ENCODE measurements at regions not wholly inside any gene's neighbourhood (a gene's known extent, or its start where the extent isn't known, plus 50 kb on each side); places are given as distances from the start of the nearest gene placed in this dataset.

DNA sequence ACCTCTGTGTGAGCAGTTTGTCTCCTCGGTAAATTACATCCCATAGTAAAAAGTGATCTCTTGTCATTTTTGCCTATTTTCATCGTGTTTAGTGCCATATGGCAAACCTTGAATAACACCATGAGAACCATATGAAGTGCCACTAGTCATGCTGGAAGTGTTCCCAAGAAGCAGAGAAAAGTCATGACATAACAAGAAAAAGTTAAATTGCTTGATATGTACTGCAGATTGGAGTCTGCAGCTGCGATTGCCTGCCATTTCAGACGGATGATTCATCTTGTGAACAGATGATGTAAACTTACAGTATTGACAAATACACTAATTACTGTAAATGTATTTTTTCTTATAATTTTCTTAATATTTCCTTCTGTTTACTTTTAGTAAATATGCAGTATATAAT lies 846.7 kb downstream of the BCL11A start:
- no peak for DNase-seq

DNA sequence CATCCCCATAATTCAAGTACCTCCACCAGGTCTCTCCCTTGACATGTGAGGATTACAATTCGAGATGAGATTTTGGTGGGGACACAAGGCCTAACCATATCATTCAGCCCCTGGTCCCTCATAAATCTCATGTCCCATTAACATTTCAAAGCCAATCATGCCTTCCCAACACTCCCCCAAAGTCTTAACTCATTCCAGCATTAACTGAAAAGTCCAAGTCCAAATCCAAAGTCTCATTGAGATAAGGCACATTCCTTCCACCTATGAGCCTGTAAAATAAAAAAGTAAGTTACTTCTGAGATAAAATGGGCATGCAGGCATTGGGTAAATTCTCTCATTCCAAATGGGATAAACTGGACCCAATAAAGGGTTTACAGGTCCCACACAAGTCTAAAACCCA lies 849.7 kb downstream of the BCL11A start:
- no peak for DNase-seq

DNA sequence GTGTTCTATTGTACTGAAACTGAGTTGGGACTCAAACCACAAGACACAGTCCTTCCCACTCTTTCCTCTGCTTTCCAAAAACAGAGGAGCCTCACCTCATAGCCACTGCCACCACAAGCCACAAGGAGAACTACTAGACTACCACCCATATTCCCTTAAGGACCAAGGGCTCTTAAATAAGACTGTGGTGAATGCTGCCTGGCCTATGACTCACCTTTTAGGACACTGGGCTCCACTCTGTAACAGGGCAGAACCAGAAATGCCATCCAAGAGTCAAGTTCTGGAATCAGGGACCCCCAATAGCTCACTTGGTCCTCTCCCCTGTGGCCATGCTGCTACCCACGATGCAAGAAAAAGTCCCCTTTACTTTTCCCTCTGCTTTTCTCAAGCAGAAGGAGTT lies 851.4 kb downstream of the BCL11A start:
- no peak for DNase-seq

DNA sequence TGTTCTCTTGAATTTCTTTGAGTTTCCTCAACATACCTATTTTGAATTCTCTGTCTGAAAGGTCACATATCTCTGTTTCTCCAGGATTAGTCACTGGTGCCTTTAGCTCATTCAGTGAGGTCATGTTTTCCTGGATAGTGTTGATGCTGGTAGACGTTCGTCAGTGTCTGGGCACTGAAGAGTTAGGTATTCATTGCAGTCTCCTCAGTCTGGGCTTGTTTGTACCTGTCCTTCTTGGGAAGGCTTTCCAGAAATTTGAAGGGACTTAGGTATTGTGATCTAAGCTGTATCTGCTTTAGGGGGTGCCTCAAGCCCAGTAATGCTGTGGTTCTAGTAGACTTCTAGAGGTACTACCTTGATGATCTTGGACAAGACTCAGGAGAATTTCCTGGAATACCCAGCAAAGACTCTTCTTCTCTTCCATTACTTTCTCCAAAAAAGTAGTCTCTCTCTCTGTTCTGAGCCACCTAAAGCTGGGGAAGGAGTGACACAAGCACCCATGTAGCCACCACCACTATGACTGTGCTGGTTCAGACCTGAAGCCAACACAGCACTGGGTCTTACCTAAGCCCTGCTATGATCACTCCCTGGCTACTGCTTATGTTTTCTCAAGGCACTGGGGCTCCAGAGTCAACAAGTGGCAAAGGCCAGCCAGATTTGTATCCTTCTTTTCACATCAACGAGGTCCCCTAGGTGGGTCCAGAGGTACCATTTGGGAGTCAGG lies 852.0 kb downstream of the BCL11A start:
- no peak for DNase-seq

DNA sequence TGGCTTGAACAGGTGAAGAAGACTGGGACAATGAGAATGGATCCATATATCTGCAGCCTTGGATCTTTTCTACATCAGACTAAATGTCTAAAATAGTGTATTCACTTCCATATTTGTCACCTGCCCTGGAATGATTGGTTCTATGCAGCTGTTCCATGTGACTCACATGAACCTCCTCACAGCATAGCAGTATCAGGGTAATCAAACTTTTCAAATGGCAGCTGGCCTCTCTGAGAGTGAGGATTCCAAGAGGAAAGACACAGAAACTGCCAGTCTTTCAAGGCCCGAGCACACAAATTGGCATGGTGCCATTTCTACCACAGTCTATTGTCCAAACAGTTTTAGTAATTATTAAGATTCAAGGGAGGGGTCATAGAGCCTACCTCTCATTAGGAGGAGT lies 859.3 kb downstream of the BCL11A start:
- DNase-seq = no peak

DNA sequence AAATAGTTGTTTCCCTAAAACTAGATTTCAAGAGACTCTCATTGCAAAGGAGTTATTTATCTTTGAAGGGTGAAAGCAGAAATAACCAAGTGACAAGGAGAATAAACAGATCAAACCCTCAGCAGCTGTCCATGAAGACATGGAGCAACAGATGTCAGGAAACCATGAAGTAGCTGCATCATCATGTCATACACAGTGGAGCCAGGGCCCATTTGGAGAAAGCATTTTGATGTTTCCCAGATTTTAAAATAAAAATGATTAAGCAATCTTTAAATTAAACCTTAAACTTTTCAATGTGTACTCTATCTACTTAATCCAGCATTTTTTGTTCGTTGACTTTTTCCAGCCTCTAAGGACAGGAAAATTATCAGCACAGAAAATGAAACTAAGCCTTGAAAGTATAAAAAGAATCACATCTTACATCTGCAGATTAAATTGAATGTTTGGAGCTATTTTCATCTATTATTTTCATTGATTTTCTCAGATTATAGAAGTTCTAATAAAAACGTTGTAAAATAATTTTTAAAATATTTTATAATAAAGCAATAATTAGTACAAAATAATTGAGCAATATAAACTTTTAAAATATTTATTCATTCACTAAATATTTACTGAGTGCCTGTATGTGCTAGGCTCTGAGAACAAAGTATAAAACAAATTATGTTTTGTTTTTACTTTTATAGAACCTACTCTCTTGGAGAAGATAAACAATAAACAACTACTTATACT lies 860.1 kb downstream of the BCL11A start:
- DNase-seq = no peak

DNA sequence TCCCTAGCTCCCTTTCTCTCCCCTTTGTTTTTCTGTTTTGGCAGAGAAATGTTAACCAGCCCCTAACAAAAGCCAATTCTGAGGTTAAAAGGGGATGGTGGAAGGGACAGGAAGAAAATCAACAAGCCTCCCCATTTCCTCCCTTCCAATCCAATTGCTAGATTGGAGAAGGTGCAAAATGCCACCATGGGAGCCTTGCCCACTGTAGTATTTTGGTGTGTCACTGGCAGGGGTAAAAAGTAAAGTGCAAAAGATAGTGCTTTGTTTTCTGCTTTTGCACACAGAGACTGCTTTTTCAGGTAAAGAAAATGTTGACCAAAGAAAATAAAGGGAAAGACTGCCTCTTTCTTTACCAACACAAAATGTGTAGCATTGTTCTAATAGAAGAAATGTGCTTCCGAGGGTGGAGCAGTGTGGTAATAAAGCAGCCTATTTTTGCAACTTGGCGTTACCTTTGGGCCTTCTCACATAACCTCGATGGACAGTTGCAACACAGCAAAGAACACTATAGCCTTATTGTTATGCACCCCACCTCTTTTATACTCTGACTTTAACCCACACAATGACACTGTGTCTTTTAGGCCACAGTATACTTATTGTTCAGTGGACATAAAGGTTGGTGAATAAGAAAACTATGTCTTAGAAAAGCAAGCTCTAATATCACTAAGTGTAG lies 861.8 kb downstream of the BCL11A start:
- no peak for DNase-seq

DNA sequence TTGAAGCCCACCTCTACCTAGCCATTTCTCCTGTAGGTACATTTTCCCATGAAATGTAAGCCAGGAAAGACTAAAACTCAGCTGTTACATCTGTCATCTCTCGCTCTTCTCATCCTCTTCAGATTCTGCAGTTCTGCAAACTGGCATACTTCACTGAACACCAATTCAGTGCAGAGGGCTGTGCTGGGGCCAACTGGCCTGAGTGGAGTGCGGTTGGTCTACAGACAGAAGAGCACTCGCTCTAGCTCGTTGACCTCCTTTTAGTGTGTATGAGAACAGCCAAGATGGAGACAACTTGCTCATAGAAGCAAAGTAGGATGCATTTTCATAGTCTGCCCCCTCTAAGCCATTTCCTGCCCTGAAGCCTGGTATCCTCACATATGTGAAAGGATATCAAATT lies 862.6 kb downstream of the BCL11A start:
- DNase-seq = no peak

DNA sequence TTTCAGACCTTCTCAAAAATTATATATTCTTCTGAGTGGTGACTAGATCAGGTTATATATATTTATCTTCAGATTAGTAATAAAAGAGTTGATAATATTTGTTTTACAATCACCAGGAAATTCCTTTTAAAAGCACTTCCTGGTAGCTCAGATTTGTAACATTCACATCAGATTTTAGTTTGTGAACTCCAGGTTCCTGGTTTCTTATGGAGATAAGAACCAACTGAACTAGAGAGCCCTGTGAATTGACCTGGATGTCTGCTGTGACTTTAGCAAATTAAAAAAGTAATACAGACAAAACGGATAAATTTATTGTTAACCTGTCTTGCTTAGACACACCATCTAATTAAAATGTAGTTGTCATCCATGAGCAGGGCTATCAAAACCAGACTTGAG lies 868.7 kb downstream of the BCL11A start:
- no peak for DNase-seq

DNA sequence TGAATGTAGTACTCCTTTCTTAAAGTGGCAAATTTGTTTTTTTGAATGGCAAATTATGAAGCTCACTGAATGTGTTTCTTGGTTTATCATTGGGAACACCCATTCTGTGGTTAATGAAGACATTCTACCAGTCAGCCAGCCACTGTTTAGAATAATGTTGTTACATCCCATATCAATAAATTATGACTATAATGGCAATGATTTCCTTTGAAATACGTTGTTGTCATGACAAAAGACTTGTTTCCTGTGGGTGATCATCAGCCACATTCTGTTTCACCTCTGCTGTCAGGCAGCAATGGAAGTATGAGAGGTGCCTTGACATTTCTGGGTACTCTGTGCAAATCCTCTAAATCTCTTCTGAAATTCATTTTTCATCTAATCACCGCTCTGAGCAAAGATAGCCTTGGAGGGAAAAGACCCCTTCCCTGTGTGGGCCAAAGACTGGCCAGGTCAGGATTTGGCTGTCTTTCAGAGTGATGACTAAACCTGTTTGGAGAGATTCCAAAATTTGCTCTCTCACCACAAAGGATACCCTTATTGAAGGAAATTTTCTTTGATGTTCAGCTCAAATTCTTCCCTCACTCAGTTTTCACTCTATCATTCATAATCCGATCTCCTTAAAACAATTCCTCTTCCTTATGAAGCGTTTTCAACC lies 869.2 kb downstream of the BCL11A start:
- no peak for DNase-seq

DNA sequence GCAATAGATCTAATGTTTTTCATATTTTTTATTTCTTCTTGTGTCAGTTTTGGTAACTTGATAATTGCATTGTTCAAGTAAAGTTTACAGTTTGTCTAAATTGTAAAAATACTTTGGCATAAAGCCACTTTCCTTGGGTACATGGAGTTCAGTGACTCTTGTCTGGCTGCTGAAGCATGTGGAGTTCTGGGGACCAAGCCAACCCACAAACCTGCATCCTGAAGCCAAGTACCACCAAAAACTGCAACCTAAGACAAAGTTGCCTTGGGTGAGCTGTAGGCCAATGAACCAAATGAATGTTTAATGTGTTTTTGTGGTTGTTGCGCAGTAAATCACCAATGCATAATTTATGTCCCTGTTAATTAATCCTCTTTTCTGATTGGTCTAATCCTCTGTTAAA lies 872.6 kb downstream of the BCL11A start:
- DNase-seq = no peak

DNA sequence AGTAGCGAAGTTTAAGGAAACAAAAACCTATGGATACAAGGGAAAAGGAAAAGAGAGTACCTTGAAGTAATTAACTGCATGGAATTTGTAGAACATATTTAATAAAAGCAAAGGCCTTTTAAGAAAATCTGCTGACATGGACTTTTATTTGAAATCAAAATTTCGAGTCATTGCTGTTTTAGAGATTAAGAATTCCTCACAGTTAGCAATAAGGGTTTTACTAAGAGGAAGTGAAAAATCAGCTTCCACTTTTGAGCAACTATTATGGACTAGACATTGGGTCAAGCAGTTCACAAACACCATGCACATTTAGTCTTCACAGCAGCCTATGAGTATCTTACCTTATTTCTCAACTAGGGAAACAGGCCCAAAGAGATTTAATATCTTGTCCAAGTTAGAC lies 876.3 kb downstream of the BCL11A start:
- no peak for DNase-seq

DNA sequence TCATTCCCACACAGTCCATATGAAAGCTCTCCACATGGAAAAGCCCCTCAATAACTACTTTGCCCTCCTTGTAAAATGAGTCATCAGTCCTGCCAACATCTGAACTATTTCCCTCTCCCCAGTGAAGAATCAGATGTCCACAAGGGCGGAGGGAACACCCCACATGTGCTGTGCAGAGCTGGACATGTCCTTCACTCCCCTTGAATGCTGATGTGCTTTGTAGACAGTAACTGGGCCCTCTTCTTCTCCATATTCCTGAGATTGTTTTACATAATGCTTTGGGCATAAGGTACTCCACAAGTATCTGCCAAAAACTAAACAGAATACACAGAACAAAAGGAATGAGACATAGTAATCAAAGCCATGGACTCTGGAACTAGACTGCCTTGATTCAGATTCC lies 879.4 kb downstream of the BCL11A start:
- no peak for DNase-seq

DNA sequence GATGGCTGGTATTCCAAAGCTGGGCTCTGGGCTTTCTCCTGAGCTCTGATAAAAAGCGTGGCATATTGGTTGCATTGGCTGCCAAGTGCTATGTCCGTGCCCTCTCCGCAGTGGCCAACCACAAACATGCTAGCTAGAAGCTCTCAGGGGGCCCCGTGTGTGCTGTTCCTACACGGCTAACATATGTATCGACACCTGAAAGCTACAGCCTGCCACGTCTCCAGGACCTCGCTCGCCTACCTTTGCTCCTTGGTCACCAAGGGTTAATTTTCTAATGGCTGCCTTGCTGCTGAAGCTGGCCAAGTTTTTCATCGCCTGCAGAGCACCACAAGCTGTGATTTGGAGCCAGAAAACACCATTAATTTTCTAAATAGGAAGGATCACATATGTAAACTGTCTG lies 888.4 kb downstream of the BCL11A start:
- no peak for DNase-seq

DNA sequence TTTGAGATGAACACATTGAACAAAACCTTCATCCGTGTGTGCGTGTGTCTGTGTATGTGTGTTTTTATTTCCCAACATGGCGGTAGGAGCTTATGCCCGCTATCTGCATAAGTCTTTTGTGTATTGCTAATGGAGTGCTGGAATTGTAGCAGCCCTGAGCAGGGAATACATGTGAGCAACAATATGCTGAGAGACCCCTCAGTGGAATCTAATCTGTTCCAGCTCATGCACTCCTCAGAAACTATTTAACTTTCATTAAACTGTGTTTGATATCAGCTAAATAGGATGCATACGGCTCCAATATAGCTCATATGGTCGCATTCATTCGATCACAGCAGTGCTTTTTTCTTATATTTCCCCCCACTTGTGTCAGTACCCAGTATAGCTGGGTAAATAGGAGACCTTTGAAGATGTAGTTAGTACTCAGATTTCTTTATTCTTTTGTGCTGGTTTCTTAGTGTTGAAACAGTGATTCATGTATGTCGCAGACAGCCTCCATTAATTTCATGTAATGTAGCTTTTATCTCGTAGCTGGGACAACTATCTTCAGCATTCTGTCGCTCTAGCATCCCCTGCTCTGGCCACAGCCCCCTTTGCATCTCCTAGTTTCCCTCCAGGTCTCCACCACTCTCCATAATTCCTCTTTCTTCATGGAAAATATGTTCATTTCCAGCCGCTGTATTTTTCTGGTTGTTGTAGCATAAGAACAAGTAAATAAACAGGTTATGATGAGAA lies 891.2 kb downstream of the BCL11A start:
- DNase-seq = no peak

DNA sequence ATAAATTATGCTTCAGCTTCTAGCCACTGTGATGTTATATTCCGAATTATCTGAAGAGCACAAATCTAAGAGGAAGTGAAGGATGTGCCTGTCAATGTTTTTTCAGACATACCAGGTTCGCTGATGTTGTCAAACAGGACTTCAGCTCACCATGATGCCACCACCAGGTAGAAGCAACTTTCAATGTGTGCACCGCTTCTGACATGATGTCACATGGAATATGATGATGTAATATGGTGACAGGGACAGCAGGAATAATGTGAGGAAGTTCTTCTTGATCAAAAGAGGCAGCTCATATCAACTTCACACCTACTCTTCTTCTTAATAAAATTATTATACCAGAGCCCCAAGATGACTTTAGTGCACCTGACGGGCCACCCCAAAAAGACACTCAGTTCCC lies 893.2 kb downstream of the BCL11A start:
- DNase-seq = no peak

DNA sequence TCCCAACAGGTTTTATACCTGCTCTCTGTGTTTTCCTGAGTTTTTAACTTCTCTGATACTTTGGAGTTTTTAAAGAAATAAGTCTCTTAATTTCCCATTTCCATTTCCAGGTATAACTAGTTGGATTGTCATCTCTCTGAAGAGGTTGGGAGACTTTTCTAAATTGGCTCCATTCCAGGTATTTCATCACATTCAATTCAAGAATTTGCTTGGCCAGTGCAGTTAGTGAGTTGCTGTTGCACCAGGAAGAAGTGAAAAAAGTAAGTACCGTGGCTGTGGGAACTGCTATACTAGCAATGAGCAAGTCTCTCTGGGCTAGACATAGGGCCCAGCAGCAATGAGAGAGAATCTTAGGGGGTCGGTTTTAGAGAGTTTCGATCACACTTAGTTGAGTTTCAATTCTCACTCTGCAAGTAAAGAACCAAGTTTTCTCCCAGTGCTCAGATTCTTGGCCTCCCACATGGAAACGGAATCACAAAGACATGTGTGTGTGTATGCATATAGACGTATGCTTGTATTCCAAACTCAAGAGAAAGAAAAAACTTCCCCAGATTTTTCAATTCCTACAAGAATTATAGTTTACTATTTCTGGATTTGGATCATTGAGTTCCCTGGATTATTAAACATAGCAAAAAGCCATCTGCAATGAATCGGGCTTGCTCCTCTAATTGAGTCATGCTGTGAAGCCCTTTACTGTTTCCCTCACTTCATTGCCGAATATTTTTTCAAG lies 894.4 kb downstream of the BCL11A start:
- no peak for DNase-seq

DNA sequence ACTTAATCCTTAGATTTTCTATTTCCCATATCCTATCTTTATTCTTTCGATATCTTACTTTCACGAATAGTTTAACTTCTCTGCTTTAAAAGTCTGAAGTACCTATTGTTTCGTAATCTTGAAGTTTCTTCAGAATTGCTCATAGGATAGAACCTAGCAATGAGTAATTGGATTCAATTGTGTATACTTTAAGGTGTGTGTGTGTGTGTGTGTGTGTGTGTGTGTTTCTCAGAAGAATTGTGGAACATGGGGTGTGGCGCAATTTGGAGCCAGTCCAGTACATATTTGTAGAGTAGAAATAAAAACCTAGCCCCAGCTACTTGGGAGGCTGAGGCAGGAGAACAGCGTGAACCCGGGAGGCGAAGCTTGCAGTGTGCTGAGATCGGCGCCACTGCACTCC lies 897.6 kb downstream of the BCL11A start:
- DNase-seq = no peak

DNA sequence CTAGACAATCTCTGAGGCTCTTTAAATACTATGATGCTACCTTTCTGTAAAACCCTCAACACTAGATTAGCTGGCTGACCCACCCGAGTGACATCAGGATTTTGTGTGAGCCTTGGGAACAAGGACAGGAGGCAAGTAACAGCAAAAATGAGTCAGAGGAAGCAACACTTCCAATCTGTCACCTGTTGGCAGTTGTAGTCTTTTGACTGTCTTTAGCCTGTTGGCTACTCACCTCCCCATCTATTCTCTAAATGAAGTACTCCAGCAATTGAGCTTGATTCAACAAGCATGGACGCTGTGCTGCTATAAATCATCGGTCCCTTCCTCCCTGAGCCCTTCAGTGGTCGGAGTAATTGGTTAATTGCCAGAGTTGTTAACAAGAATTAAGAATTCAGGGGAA lies 898.7 kb downstream of the BCL11A start:
- no peak for DNase-seq

DNA sequence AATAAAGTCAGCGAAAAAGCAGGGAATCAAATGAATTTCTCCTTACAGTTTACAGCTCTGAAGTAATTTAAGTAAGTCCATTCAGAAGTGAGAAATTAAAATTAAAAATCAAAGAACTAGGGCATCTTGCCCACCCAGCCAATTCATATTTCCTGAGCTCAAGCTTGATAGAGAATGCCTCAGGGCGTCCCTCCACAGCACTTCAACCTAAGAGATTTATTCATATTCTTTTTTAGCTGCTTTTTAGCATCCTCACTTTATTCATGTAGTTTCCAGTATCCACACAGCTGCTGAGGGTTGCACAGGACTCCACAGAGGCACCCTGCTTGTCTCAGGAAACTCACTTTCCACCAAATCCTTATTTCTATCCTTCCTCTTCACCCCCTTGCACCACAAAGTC lies 900.3 kb downstream of the BCL11A start:
- no peak for DNase-seq

DNA sequence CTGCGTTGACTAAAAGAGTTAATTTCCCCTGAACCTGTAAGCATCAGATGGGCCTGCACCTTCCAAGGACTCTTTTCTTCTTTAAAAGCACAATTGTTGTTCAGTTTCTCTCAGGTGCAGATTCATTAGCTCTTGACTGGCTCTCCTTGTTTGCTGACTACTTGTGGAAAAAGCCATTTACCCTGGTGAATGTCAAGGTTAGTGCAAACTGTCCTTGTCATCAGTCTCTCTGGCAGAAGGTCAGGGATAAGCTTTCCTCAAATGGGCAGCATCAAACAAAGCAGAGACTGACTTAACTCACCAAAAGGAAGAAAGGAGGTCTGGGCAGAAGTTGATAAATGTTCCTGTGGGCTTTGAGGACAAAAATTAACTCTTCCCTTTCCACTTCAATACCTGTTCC lies 922.7 kb downstream of the BCL11A start:
- DNase-seq = no peak

DNA sequence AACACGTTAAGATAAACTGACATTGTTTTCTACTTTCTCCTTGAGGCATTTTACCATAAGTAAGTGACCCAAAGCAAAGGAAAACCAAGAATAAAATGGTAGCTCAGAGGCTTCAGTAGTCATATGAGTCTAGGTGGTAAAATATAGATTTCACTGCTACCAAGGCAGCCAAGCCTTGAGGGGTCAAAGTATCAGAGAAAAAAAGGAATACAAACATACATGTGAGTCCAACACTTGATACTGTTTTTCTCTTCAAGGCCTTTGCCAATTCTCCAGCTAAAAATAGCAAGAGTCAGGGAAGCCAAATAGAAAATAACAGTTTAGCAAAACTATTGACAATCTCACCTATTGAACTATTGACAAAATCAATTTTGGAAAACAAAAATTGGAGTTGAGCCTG lies 925.9 kb downstream of the BCL11A start:
- no peak for DNase-seq
